Fibroblast of mammary gland (primary cell): ENCODE measurements at regions not wholly inside any gene's neighbourhood (a gene's known extent, or its start where the extent isn't known, plus 50 kb on each side); places are given as distances from the start of the nearest gene placed in this dataset.
"Not testable (repeated sequence)": the region's sequence is repeated elsewhere in the genome, so short reads cannot be mapped to it uniquely, and the experiment has no call there.

Source experiments
- DNase-seq: peaks from one replicate; pipeline ENCODE4 v3.0.0-alpha.2; 2010; ENCODE audit warnings: low read depth
- H3K4me3 ChIP-seq: 2 replicates; pipeline ENCODE4 v1.5.1; 2011; ENCODE audit warnings: low read depth, mild to moderate bottlenecking, low read length, moderate library complexity; ENCODE audit not compliant: control insufficient read depth
- TF ChIP-seq, protein P1 (sequence below): conservative IDR thresholded peaks from 2 replicates; pipeline ENCODE4 v1.5.1; 2011; ENCODE audit warnings: low read depth, low read length, inconsistent platforms; ENCODE audit not compliant: control insufficient read depth, insufficient read depth

DNA sequence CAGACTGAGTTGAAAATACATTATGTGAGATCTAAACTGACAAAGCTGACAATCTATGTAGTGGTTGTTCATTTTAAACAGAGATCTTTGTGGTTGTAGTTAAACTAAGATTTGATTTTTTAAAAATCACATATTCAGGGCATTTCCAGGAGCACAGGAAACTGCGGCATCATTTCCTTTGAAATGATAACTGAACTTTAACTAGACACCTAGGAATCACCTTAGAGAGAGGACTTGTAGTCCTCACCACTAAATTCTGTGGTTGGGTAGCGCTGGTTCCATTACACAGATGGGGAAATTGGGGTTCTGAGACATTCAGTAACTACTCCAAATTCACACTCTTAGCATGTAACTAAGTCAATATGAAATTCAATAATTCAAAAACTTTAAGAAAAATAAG, 96.0 kb upstream of the TRIB2 start:
- TF ChIP-seq, protein P1, sequence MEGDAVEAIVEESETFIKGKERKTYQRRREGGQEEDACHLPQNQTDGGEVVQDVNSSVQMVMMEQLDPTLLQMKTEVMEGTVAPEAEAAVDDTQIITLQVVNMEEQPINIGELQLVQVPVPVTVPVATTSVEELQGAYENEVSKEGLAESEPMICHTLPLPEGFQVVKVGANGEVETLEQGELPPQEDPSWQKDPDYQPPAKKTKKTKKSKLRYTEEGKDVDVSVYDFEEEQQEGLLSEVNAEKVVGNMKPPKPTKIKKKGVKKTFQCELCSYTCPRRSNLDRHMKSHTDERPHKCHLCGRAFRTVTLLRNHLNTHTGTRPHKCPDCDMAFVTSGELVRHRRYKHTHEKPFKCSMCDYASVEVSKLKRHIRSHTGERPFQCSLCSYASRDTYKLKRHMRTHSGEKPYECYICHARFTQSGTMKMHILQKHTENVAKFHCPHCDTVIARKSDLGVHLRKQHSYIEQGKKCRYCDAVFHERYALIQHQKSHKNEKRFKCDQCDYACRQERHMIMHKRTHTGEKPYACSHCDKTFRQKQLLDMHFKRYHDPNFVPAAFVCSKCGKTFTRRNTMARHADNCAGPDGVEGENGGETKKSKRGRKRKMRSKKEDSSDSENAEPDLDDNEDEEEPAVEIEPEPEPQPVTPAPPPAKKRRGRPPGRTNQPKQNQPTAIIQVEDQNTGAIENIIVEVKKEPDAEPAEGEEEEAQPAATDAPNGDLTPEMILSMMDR, result no peak
- no peak overlapping the region for H3K4me3 ChIP-seq
- DNase-seq, result no peak

DNA sequence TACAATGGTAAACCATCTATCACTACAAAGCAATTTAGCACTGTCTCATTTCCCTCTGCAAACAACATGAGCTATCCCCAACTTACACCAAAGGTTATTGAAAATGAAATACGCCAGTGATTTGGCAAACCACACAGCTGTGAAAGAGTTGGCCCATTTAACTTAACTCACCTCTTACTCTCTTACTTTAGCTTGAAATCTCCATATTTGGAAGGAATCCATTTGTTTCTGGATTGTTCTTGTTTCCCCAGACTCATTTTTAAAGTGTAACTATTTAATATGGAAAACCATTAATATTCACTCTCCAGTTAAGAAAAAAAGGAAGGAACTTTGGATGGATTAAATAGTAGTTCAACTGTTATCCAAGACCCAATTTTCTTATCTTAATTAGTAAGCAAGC, 93.7 kb upstream of the TRIB2 start:
- TF ChIP-seq, protein P1, result no peak
- no peak overlapping the region for H3K4me3 ChIP-seq
- DNase-seq, result no peak

DNA sequence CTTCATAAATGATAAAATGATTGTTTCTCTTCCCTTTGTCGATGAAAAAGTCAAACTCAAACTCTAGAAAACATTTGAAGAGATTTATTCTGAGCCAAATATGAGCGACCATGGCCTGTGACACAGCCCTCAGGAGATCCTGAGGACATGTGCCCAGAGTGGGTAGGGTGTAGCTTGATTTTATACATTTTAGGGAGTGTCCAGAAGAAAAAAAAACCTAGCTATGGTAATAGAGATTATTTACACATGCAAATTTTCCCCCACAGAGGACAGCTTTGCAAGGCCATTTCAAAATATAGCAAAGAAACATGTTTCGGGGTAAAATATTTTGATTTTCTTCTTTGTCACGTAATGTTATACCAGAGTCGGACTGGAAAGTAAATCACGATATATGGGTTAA, 92.4 kb upstream of the TRIB2 start:
- TF ChIP-seq, protein P1, result no peak
- H3K4me3 ChIP-seq, result no peak overlapping the region
- DNase-seq, result no peak

DNA sequence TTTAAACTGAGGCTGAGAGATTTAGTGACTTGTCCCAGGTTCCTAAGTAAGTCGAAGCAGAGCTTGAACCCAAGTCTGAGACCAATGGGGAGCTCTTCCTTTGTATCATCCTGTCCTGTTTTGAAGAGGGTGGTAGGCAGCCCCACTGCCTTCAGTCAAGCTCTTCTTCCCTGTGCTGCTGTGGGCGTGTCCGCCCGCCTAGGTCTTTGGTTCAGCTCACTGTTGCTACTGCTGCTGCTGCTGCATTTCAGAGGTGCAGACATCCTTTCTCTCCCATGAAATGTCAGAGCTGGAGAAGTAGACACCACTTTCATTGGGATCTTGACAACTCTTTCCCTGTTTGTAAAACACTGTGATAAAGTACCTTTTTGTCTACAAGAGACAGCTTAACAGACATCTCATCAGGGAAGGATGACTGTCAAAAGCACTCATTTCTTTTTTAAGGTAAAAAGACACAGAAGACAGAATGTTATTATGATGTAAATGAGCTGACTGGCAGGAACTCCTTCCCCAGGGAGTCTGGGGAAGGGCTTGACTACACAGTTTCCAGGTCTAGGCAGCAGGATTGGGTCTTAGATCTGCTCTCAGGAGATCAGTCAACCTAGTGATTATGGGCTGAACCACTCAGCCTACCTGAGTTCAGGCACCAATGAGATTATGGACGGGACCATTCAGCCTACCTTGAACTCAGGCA, 91.7 kb upstream of the TRIB2 start:
- H3K4me3 ChIP-seq, result no peak overlapping the region
- DNase-seq, result no peak
- TF ChIP-seq, protein P1, result no peak

DNA sequence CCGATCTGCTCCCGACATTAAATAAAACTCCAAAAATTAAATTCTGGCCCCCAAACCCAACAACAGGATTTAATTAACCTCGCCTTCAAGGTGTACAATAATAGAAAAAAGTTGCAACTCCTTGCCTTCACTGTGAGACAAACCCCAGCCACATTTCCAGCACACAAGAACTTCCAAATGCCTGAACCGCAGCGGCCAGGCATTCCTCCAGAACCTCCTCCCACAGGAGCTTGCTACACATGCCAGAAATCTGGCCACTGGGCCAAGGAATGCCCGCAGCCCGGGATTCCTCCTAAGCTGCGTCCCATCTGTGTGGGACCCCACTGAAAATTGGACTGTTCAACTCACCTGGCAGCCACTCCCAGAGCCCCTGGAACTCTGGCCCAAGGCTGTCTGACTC, 88.2 kb upstream of the TRIB2 start:
- not testable (repeated sequence) for H3K4me3 ChIP-seq, DNase-seq

DNA sequence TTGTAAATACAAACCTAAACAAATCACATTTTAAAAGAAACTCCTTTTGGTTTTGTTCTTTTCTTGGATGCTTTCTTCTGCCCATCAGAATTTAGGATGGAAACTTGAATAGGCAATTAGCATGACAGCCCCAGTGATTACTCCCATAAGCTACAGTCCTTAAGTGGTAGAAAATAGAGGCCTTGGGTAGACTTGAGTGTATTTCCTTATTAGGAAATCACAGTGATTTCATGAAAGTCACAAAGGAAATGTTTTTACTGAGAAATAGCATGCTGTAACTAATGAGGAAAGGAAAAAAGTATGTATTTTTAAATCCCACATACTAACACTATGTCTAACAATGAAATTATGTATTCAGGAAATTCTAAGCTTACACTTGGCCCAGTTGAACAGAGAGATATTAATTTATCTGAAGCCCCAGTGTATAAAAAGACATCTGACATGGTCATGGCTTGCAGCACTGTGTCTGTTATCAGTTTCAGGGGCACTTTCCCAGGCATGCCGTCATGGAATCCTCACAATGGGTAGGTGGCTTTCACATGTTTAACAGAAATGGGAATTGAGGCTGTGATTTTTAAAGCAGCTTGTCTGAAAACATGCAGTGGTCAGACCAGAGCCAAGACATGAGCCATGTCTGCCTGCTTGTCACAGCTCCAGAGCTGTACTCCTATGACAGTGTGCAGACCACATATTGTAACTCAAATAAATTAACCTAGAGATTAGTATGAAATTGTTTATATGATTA, 79.7 kb upstream of the TRIB2 start:
- TF ChIP-seq, protein P1, result no peak
- no peak for DNase-seq
- H3K4me3 ChIP-seq, result no peak overlapping the region

DNA sequence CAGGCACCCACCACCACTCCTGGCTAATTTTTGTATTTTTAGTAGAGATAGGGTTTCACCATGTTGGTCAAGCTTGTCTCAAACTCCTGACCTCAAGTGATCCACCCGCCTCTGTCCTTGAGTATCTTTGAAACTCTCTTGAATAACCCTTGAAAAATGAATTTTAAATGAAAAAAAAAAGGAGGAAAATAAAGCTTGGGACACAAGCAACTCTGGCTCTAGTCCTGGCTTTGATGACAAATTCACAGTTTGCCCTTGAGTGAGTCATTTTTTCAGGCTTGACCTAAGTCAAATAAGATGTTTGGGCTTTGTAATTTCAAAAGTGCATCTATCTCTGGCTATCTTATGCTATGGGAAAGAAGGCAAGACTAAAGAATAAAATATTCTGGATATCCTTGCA, 79.0 kb upstream of the TRIB2 start:
- TF ChIP-seq, protein P1, result no peak
- H3K4me3 ChIP-seq, result no peak overlapping the region
- peak; percentile 67 for DNase-seq
